Pancreas (tissue), 10 donors: ENCODE measurements at regions not wholly inside any gene's neighbourhood (a gene's known extent, or its start where the extent isn't known, plus 50 kb on each side); places are given as distances from the start of the nearest gene placed in this dataset.

Experiments
- ATAC-seq, 4 donors: fragments of 200-7000 bp; cut with Tn5 transposase; one replicate each; pipeline versions ENCODE4 v1.8.0 to v1.9.1; 2020; ENCODE audit warnings: mild to moderate bottlenecking in 4 of 4, moderate library complexity in 4 of 4
- DNase-seq, 6 donors: peaks; one replicate each; pipeline ENCODE4 v3.0.0-alpha.2; 2020
- FAIRE-seq: peaks from 2 replicates; lab custom pipeline; 2012; peaks lifted over from hg19 to GRCh38; lab: Jason Lieb, UNC
- H3K27ac ChIP-seq, 4 donors: fragments of 200-600 bp; sonication (generic); 1 replicate in 3 of 4; 2 replicates in 1 of 4; pipeline versions ENCODE4 v1.5.0 to v1.8.0; 2020
- H3K27me3 ChIP-seq, 4 donors: fragments of 200-600 bp; one replicate each; pipeline ENCODE4 v1.8.0; 2021
- H3K36me3 ChIP-seq, 3 donors: fragments of 200-600 bp; sonication (generic) in 1 of 3; one replicate each; pipeline versions ENCODE4 v1.5.0 to v1.8.0; 2020 to 2021
- H3K4me1 ChIP-seq, 3 donors: fragments of 200-600 bp; one replicate each; pipeline ENCODE4 v1.8.0; 2021
- H3K4me3 ChIP-seq, 4 donors: fragments of 200-600 bp; sonication (generic) in 2 of 4; one replicate each; pipeline versions ENCODE4 v1.5.0 to v1.8.0; 2020 to 2021
- H3K9me3 ChIP-seq, 4 donors: fragments of 200-600 bp; one replicate each; pipeline ENCODE4 v1.8.0; 2021
- WGBS, 2 donors: extraction: QIAGEN DNeasy Blood & Tissue Kit; methylation state at CpG; one replicate each; pipeline ENCODE4 v1.1.7; 2013; 5-methylcytosine and 5-hydroxymethylcytosine counted together
- intact Hi-C, 3 donors: fragments of 100-400 bp; cut with DNase I; formaldehyde crosslinking; loops; one replicate each; pipeline versions ENCODE4 v1.11.1 to v1.14.2; 2022
- TF ChIP-seq, protein P1 (sequence below), 4 donors: fragments of 200-600 bp; sonication (generic) in 3 of 4; IDR thresholded peaks; one replicate each; pipeline versions ENCODE4 v1.5.0 to v1.8.0; 2021; ENCODE audit warnings: antibody characterized with exemption in 4 of 4
- donor health status: healthy with polysubstance abuse.
- donor health status: DM: no; HTN: no; CAD: no; lungs with moderate emphysema.
- donor health status: DM: no; HTN: no; CAD: no.
- donor health status: control.
- donor health status: control.
- donor health status: Bipolar disorder and iron deficiency.
- donor health status: DM: yes; HTN: yes; CAD: no.
- donor health status: DM: no; HTN: no; CAD: no.
- donor health status: DM: no; HTN: no; CAD: no.
- donor health status: DM: yes; HTN: yes; CAD: no.

DNA sequence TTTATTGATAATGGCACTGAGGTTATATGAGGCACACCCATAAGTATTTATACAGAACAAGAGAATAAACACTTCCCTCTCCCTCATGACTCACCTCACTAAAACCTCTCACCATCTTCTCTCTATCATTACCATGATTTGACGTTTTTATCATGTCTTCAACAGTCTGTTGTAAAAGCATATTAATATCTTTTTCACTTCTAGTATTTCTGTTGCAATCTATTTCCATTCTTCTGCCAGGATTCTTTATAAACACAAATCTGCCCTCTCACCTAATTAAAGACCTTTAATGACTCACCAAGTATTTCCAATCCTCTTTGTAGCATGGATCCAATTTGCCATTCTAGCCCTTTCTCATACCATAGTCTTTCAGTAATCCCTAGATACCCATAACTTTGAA is 527.7 kb downstream of the SLC16A7 start:
- TF ChIP-seq, protein P1, sequence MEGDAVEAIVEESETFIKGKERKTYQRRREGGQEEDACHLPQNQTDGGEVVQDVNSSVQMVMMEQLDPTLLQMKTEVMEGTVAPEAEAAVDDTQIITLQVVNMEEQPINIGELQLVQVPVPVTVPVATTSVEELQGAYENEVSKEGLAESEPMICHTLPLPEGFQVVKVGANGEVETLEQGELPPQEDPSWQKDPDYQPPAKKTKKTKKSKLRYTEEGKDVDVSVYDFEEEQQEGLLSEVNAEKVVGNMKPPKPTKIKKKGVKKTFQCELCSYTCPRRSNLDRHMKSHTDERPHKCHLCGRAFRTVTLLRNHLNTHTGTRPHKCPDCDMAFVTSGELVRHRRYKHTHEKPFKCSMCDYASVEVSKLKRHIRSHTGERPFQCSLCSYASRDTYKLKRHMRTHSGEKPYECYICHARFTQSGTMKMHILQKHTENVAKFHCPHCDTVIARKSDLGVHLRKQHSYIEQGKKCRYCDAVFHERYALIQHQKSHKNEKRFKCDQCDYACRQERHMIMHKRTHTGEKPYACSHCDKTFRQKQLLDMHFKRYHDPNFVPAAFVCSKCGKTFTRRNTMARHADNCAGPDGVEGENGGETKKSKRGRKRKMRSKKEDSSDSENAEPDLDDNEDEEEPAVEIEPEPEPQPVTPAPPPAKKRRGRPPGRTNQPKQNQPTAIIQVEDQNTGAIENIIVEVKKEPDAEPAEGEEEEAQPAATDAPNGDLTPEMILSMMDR (IDR thresholded peaks at IDR 0.05), result no peak
- FAIRE-seq, result no peak
- no peaks in the 10 kb centered on the region for H3K9me3 ChIP-seq
- H3K4me1 ChIP-seq, result no peaks in the 10 kb centered on the region
- no peak overlapping the region for H3K4me3 ChIP-seq
- no peaks in the 10 kb centered on the region for H3K36me3 ChIP-seq
- 33 to 41% methylated on average over 1 of the region's 1 CpG for WGBS, 2 donors
- no peak for ATAC-seq
- no peaks in the 10 kb centered on the region for H3K27me3 ChIP-seq
- no peak for DNase-seq
- H3K27ac ChIP-seq, result no peak overlapping the region
- intact Hi-C loops, result no loop called here

DNA sequence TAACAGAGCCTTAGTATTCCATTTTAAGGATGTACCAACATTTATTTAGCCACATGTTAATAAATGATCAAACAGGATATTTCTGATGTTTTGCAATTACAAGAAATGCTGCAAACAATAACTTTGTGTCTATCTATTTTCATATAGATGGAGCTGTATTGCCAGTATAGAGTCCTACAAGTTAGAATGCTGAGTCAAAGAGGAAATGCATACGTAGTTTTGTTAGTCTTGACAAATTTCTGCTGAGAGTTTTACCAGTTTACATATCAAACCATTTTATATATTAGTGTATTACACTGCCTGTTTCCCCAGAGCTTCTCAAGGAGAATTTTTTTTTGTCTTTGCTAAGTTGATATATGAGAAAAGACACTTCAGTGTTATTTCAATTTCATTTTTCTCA is 541.7 kb downstream of the SLC16A7 start:
- FAIRE-seq (no peak), DNase-seq (no peak), ATAC-seq (no peak)
- Histone ChIP-seq H3K27ac (no peak overlapping the region), H3K9me3 (no peaks in the 10 kb centered on the region), H3K36me3 (no peaks in the 10 kb centered on the region), H3K4me3 (no peak overlapping the region), H3K4me1 (no peaks in the 10 kb centered on the region), H3K27me3 (no peaks in the 10 kb centered on the region)
- TF ChIP-seq, protein P1 (IDR thresholded peaks at IDR 0.05), result no peak
- intact Hi-C loops, result no loop called here
- 34 to 74% methylated on average over 1 of the region's 1 CpG for WGBS, 2 donors

DNA sequence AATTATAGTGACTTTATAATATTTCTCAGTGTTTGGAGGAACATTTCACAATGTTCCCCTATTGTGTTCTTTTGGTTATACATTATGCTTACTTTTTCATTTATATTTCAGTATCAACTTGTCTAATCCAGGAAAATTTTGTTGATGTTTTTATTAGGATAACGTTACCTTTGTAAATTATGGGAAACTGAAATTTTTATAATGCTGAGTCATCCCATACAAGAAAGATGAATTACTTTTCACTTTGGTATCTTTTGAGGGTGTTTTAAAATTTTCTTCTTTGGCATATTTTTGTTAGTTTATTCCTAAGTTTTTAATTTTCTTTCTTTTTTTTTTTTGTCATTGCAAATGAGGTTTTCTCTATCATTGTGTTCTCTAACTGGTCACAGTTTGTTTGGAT is 542.7 kb downstream of the SLC16A7 start:
- Histone ChIP-seq H3K4me3 (no peak overlapping the region), H3K36me3 (no peaks in the 10 kb centered on the region), H3K27me3 (no peaks in the 10 kb centered on the region), H3K27ac (no peak overlapping the region), H3K9me3 (no peaks in the 10 kb centered on the region), H3K4me1 (no peaks in the 10 kb centered on the region)
- WGBS, 2 donors, result 63 to 76% methylated on average over 1 of the region's 1 CpG
- no peak for FAIRE-seq
- no peak for DNase-seq
- intact Hi-C loops, result no loop called here
- TF ChIP-seq, protein P1 (IDR thresholded peaks at IDR 0.05), result no peak
- ATAC-seq, result no peak

DNA sequence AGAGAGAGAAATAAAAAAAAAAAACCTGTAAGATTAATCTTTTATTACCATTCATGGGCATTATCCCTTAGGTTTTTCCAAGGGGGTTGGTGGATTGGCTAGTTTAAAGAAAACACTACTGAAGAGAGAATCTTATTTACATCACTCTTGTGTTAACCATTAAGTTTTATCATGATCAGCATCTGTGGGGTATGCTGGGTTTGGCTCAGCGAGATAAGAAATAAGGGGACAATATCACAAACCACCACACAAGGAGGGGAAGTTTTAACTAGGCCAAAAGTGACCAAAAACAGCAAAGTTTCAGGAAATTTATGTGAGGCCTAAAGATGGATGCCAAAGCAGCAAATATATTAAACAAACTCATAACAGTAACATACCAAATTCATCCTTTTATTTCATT is 548.6 kb downstream of the SLC16A7 start:
- intact Hi-C loops, result no loop called here
- H3K36me3 ChIP-seq, result no peaks in the 10 kb centered on the region
- no peaks in the 10 kb centered on the region for H3K27me3 ChIP-seq
- TF ChIP-seq, protein P1 (IDR thresholded peaks at IDR 0.05), result no peak
- ATAC-seq, result no peak
- DNase-seq, result no peak
- FAIRE-seq, result no peak
- no peak overlapping the region for H3K4me3 ChIP-seq
- 87 to 95% methylated on average over 1 of the region's 1 CpG for WGBS, 2 donors
- H3K9me3 ChIP-seq, result no peaks in the 10 kb centered on the region
- peaks cover 0 to 3% (median 0%) of the 10 kb centered on the region in 3 donors for H3K4me1 ChIP-seq
- H3K27ac ChIP-seq, result no peak overlapping the region

DNA sequence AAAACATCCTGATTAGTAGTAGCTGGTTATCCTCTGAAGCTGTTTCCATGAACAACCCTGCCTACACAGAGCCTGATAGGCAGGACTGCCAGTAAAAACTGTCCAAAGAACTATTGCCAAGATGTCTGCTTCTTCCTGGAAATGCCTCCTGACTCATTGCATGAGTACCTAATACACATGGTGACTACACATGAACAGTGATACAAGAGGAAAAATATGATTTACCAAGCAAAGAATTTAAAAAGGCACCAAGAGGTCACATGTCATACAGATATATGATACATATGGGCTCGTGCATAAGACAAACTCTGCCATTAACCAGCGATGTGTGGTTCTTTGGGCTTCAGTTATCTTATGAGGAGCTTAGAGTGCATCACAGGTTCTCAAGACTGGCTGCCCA is 552.3 kb downstream of the SLC16A7 start:
- Histone ChIP-seq H3K4me1 (peaks cover 0 to 3% (median 0%) of the 10 kb centered on the region in 3 donors), H3K27ac (no peak overlapping the region), H3K27me3 (no peaks in the 10 kb centered on the region), H3K4me3 (no peak overlapping the region), H3K9me3 (no peaks in the 10 kb centered on the region), H3K36me3 (no peaks in the 10 kb centered on the region)
- DNase-seq (no peak), ATAC-seq (peak in 2 of 4 donors; percentile 83 to 87), FAIRE-seq (no peak)
- TF ChIP-seq, protein P1 (IDR thresholded peaks at IDR 0.05), result no peak
- intact Hi-C loops, result no loop called here
- 63 to 82% methylated on average over 2 of the region's 2 CpGs for WGBS, 2 donors
